ENCODE measurements at regions not wholly inside any gene's neighbourhood (a gene's known extent, or its start where the extent isn't known, plus 50 kb on each side); places are given as distances from the start of the nearest gene placed in this dataset.

GRCh38 chr6:14292119-14292518 lies 174.5 kb downstream of the CD83 start:
- RAD21 ChIA-PET (ENCODE audit: unreplicated experiment): no interaction called here
- no peak for TF ChIP-seq RFX5 (IDR thresholded peaks at IDR 0.05; ENCODE audit: low read depth, low read length)
- no peak for TF ChIP-seq MTA2 (IDR thresholded peaks at IDR 0.05; ENCODE audit: low read depth)
- TF ChIP-seq ZBTB40 (IDR thresholded peaks at IDR 0.05; ENCODE audit: borderline replicate concordance): no peak
- TF ChIP-seq TCF3 (IDR thresholded peaks at IDR 0.05; ENCODE audit: borderline replicate concordance, insufficient read depth, low read depth, low read length): no peak
- TF ChIP-seq BMI1 (IDR thresholded peaks at IDR 0.05; ENCODE audit: borderline replicate concordance): no peak
- TF ChIP-seq BACH1 (IDR thresholded peaks at IDR 0.05; ENCODE audit: borderline replicate concordance): no peak
- no peak for TF ChIP-seq SUZ12 (IDR thresholded peaks at IDR 0.05; ENCODE audit: unreplicated experiment)
- no peak for TF ChIP-seq SRF (IDR thresholded peaks at IDR 0.05; ENCODE audit: low read depth in 2 of 2, low read length in 2 of 2)
- no peak for TF ChIP-seq ZBTB4 (CRISPR knock-in tag; IDR thresholded peaks at IDR 0.05)
- no peak for TF ChIP-seq ETV6 (conservative IDR thresholded peaks at IDR 0.05 in 1 of 2, IDR thresholded peaks at IDR 0.05 in 1 of 2; ENCODE audit: borderline replicate concordance in 1 of 2, low read depth in 1 of 2)
- no peak for TF ChIP-seq IRF4 (IDR thresholded peaks at IDR 0.05; ENCODE audit: low read depth, low read length)
- TF ChIP-seq BCLAF1 (IDR thresholded peaks at IDR 0.05): no peak
- TF ChIP-seq BCL11A (IDR thresholded peaks at IDR 0.05; ENCODE audit: low read depth, low read length): no peak

More at GRCh38 chr6:14292119-14292518, 174.5 kb downstream of the CD83 start:
- FAIRE-seq (no peak), ATAC-seq (no peak), DNase-seq (ENCODE audit: low read depth, low spot score) (no peak)
- intact Hi-C loops (cut with micrococcal nuclease; ENCODE audit: unreplicated experiment) (no loop called here), in situ Hi-C loops (cut with MboI) (no loop called here)
- Histone ChIP-seq H3K9me3 (replicated peaks; ENCODE audit: control insufficient read depth, insufficient read depth, low read length) (no peaks in the 10 kb centered on the region), H4K20me1 (ENCODE audit: control insufficient read depth, insufficient read depth) (no peaks in the 10 kb centered on the region), H3K4me3 (no peak overlapping the region), H3K9ac (ENCODE audit: control insufficient read depth, insufficient read depth, low read length) (no peak overlapping the region), H3K4me1 (ENCODE audit: control insufficient read depth, insufficient read depth, low read length) (no peaks in the 10 kb centered on the region), H3K4me2 (ENCODE audit: control insufficient read depth, insufficient read depth) (no peak overlapping the region), H3K27me3 (replicated peaks in 1 of 2; ENCODE audit: control insufficient read depth in 2 of 2, insufficient read depth in 2 of 2, low read length in 1 of 2) (no peaks in the 10 kb centered on the region; a peak in 1 of 4 replicates), H3K79me2 (ENCODE audit: control insufficient read depth, insufficient read depth, low read length) (no peaks in the 10 kb centered on the region), H2AFZ (ENCODE audit: control insufficient read depth, low read depth, low read length) (no peak overlapping the region), H3K36me3 (ENCODE audit: control insufficient read depth in 2 of 2, insufficient read depth in 2 of 2, low read length in 1 of 2) (no peaks in the 10 kb centered on the region), H3K27ac (ENCODE audit: control insufficient read depth, insufficient read depth) (no peak overlapping the region)
- POLR2A ChIA-PET: no interaction called here
- CTCF ChIA-PET: interaction anchor here (1.0 kb wide), 1 partner anchor 25 kb away, joined by 6 read pairs; no protein-coding TSS in a partner anchor
- SMC1A ChIA-PET (ENCODE audit: uncharacterized antibody, unreplicated experiment): interaction anchor here (0.7 to 1.8 kb wide), 2 partner anchors 17 to 142 kb away, joined by 3 to 6 read pairs; no protein-coding TSS in a partner anchor
- WGBS (ENCODE audit: insufficient coverage, insufficient replicate concordance, low lambda C conversion rate, missing lambda C conversion rate): 98% methylated on average over 3 of the region's 3 CpGs
- BruUV-seq (replicated peaks): no TSS peak

Data from GM12878 (cell line).